Ureter (tissue), 1 donor: ENCODE measurements at regions not wholly inside any gene's neighbourhood (a gene's known extent, or its start where the extent isn't known, plus 50 kb on each side); places are given as distances from the start of the nearest gene placed in this dataset.

Experiments used
- DNase-seq: peaks from one replicate; pipeline ENCODE4 v3.0.0-alpha.2; 2020; ENCODE audit warnings: low spot score
- donor health status: DM: yes; HTN: yes; CAD: no.

DNA sequence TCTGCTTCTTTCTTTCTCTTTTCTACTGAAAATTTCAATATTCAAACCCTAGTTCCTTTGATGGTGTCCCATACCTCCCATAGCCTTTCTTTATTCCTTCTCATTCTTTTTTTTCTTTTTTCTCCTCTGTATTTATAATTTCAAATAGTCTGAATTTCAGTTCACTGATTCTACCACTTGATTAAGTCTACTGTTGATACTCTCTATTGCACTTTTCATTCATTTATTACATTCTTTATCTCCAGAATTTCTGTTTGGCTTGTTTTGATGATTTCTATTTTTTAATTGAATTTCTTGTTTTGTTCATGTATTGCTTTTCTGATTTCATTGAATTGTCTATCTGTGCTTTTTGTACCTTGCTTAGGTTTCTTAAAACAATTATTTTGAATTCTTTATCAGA, 111.9 kb upstream of the VRK2 start:
- no peak for DNase-seq

DNA sequence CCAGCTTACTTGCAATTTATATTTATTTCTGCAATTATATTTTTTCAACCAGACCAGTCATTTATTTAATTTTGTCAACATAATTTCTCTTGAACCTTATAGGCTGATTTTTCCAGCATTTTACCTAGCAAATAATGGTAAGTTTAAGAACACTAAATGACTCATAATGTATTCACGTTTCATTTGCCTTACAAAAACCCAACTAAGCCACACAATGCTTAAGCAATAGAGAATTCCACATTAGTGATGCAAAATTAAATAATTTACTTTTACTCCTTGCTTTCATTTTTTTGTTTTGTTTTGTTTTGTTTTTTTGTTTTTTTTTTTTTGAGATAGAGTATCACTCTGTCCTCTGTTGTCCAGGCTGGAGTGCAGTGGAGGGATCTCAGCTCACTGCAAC, 110.4 kb upstream of the VRK2 start:
- no peak for DNase-seq

DNA sequence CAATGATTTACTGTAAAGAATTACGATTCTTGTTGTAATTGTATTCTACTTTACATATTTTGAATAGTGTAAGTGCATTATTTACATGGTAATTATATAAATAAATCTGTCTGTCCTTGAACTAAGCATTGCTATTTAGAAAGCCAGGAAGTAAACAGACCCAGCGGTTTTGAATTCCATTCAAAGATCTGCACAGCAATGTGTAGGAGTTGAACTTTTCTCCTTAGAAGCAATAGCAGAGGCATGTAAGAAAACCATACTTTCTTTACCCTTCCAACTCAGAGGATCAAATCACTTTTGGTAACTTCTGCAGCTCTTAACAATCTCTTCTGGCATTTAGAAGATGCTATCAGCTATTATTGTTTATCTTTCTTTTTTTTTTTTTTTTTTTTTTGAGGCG, 109.2 kb upstream of the VRK2 start:
- no peak for DNase-seq

DNA sequence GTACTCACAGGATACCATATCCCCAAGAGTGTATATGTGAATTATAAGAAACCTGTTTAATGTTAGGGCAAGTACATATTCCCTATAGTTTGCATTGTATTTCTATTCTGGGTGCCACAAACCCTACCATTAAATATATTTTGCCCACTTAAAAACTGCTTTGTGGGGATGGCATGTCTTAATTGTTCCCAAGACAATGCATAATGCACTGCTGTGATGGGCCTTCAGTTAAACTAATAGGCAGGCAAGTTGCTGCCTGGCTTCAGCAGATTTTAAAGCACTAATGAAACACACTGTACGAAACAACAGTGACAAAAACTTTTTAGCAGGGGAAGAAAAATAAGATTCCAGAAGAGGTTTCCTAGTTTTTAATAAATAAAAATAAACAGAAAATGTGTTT, 104.8 kb upstream of the VRK2 start:
- DNase-seq = no peak

DNA sequence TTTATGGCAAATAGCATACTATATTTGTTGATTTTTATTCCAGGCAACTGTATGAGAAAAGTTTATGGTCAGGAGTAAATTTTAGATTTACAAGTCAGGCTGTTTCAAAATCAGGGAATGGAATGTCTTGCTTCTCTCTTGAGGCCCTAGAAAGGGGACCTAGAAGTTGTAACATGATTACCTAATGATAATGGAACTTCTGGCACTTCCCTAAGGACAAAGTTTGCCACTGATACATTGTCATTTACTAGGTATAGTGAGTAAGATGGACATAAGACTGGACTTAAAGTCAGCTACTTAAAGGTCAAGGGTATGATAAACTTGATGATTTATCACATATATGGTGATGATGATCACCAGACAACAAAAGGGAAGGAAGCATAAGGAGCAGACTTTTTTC, 103.3 kb upstream of the VRK2 start:
- DNase-seq = no peak

DNA sequence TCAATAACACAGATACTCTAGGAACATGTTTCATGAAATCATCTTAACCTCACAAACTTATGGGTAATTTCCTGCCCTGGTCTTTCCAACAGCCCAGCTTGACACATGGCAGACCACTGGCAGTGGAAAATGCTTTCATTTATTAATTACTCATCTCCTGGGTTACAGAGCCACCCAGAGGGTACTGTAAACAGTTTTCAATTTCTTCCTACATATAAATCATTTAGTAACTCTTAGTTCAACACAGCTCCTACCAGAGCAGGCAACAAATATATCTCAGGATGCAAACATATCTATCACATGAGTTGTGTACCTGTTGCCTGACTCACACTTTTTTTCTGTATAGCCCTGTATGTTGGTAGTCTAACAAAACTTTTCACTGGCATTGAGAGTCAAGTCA, 99.2 kb upstream of the VRK2 start:
- no peak for DNase-seq

DNA sequence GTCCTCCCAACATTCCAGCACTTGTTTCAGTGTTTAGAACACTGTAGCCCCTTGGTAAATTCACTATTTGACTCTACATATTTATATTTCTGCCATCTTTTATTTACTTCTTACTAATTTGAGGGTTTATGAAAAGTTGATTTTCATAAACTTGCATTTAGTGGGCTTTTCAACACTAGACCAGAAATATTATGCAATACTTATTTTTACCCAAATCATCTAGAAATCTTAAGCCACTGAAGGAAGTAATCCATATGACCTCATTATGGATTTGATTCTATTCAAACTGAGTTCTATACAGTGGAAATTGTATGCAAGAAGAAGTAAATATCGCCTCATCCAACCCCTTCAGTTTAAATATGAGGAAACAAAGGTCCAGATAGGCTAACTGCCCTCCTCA, 92.6 kb upstream of the VRK2 start:
- no peak for DNase-seq

DNA sequence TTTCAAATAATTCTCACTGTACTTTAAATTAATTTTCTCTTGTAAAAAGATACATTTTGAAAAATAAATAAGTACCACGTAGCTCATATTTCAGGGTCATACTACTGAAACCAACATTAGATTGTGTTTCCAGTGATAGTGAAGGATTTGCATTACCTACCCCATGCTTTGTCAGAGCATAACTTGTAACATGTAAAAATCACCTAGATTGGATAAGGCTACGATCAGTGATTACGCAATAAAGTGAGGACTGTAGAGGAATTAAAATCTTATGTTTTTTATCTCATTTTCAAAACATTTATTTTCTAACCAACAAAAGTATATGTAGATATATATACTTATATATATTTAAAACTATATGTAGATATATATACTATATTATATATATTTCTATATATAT, 89.4 kb upstream of the VRK2 start:
- DNase-seq = no peak

DNA sequence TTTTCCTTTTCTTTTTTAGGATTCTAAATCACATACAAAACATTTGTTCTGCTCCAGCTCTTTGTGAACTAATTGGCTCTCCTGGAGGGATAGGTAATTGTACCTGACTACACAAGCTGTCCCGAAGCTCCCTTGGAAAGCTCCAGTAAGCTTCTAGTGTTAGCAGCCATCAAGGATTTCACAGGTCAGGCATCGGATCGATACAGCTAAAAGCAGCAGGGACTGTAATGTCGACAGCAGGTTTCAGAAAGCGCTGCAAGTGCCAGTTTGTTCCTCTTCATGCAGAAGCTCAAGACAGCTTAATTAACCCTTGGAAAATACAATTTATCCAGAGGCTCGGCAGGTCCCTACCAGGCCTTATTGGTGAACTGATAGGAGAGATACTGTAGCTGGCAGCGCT, 87.2 kb upstream of the VRK2 start:
- DNase-seq = no peak

DNA sequence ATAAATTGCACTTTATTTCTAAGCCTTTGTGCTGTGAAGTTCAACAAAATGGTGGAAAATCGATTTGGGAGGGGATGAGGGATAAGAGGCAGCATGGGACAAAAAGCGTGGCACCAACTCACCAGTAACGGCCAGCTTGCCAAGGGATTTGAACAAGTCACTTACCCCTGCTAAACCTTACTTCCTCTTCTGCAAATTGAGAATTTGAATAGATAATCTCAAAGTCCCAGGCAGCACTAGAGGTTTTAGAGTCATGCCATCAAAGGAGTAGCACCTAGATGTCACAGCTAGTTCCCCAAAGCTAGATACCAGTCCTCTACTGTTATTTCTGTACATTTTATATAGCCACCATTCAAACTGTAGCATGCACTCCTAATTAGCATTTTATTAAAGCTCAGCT, 83.7 kb upstream of the VRK2 start:
- no peak for DNase-seq

DNA sequence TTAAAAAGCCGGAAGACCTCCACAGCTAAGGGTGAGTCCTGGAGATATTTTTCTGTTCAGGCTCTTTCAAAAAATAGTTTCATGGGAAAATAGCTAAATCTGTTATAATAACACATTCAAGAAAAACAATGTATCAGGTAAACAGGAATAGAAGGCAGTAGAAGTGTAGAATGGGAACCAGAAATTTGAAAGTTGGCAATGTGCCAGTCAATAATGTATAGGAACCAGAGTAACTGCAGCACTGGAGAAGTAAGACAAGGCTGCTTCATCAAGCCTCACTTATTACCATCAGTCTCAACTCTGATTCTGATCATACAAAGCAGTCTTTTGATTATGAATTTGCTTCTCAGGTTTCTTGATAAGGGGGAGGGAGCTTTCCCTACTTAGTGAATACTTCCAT, 81.4 kb upstream of the VRK2 start:
- DNase-seq = no peak

DNA sequence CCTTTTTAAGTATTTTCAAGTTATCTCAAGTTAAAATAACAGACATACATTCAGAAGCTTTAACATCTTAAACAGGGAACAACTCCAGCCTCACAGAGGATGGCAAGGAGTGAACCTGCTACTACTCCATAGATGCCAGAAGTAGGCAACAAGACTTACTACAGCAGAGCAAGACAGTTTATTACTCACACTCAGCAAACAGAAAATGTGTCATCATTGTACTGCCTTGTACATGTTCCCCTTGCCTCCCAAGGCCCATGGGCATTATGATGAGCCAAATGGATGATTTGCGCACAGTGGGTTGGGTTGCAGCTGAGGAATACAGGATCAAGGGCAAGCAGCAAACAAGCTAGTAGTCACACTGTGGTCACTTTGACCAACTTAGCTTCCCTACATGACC, 80.6 kb upstream of the VRK2 start:
- no peak for DNase-seq

DNA sequence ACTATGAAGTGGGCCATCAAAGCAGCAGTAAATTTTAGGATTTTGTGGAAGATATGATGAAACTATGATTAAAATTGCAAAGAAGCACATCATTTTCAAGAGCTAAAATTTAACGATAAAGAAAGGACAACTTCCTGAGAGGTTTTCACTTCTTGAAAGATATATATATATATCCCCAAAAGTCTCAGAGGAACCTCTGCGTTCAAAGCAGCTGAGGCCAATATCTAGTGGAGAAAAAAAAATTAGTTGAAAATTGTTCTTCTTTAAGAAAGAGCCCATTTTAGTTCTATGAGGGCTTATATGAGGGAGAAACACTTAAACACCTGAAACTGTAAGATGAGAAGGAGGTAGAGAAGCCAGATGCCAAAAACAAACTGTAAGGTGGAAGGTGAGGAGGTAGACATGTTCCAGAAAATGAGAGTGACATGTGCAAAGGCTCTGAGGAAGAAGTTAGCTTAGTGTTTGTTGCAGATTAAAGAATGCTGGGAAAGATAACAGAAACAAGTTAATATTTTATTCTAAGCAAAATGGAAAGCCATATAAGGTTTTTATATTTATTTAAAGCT, 72.9 kb upstream of the VRK2 start:
- DNase-seq = no peak

DNA sequence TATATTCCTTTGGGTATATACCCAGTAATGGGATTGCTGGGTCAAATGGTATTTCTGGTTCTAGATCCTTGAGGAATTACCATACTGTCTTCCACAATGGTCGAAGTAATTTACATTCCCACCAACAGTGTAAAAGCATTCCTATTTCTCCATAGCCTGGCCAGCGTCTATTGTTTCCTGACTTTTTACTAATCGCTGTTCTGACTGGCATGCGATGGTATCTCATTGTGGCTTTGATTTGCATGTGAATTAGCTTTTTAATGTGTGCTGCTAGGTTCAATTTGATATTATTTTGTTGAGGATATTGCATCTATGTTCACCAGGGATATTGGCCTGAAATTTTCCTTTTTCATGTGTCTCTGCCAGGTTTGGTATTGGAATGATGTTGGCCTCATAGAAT, 67.4 kb upstream of the VRK2 start:
- no peak for DNase-seq

DNA sequence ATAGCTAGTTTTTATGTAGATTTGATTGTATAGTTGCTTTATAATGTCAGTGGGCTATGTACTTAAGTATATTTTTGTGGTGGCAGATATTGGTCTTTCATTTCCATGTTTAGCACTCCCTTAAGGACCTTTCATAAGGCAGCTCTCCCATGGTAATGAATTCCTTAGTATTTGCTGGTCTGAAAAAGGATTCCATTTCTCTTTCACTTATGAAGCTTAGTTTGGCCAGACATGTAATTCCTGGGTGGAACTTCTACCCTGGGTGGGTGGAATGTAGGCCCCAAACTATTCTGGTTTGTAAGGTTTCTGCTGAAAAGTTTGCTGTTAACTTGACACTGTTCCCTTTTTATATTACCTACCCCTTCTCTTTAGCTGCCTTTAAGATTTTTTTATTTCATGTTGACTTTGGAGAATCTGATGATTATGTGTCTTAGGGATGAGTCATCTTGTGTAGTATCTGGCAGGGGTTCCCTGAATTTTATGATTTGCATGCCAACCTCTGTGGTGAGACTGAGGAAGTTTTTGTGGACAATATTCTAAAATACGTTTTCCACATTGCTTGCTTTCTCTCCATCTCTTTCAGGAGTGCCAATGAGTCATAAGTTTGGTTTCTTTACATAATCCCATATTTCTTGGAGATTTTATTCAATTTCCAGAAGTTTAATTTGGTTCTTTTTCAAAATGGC, 65.4 kb upstream of the VRK2 start:
- DNase-seq = no peak

DNA sequence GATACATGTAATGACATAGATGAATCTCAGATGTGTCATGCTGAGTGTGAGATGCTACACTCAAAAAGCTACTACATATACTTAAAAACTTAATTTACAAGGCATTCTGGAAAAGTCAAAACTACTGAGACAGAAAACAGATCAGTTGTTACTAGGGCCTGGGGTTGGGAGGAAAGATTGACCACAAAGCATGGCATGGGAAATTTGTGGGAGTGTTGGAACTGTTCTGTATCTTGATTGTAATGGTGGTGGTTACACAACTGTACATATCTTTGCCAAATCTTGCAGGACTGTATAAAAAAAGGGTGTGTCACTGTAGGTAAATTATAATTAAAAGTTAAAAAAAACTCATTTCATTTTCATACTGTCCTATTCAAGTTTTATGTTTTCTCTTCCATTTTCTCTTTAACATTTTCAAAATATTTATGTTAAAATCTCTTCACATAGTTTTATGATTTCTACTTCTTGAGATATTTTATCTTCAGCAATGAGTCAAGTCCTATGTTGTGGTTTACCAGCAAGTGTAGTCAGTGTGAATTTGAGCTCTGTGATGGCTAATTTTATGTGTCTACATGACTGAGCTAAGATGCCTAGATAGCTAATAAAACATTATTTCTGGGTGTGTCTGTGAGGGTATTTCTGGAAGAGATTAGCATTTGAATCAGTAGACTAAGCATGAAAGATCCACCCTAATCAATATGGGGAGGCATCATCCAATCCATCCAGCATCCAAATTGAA, 58.6 kb upstream of the VRK2 start:
- DNase-seq = no peak

DNA sequence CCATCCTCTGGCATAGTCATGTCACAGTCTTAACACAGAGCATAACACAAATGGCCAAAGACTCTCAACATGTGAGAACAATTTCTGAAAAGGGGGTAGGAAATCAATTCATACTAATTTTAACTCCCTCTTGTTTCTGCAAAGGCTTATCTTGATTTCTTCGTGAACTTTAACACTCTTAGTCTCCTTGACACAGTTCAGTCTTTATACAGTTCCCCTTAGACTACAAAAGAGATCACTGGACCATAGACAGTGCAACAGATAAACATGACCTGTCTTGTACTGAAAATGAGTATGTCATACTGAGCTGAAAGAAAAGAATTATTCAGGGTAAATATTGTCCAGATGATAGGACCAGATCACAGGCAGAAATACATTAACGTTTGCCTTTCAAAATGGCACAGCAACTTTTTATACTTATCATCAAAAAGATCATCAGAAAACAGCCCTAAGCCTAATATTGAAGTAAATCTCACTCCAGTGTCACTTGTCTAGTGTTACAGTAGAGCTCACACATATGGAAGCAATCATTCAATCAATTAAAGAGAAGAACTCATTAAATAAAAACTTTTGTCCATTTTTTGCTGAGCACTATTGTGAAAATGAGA, 56.4 kb upstream of the VRK2 start:
- DNase-seq = no peak
